Nephron (organoid): ENCODE measurements at regions not wholly inside any gene's neighbourhood (a gene's known extent, or its start where the extent isn't known, plus 50 kb on each side); places are given as distances from the start of the nearest gene placed in this dataset.

ENCODE experiments used
- H3K27ac Mint-ChIP-seq, 3 experiments: 2 replicates each; pipeline ENCODE4 v1.8.0; 2020; ENCODE audit warnings: mixed read lengths in 3 of 3, mild to moderate bottlenecking in 2 of 3, moderate library complexity in 1 of 3
- H3K27me3 Mint-ChIP-seq: 2 replicates; pipeline ENCODE4 v1.8.0; 2021; ENCODE audit warnings: low read depth, mild to moderate bottlenecking, moderate library complexity, mixed read lengths
- H3K36me3 Mint-ChIP-seq: 2 replicates; pipeline ENCODE4 v1.8.0; 2020; ENCODE audit warnings: low read depth, mixed read lengths
- H3K4me1 Mint-ChIP-seq: 2 replicates; pipeline ENCODE4 v1.8.0; 2020; ENCODE audit warnings: mixed read lengths
- H3K4me3 Mint-ChIP-seq, 3 experiments: 2 replicates each; pipeline ENCODE4 v1.8.0; 2020; ENCODE audit warnings: mild to moderate bottlenecking in 3 of 3, mixed read lengths in 3 of 3, moderate library complexity in 2 of 3
- H3K9me3 Mint-ChIP-seq: 2 replicates; pipeline ENCODE4 v1.8.0; 2020; ENCODE audit warnings: mixed read lengths
- TF ChIP-seq, protein P1 (sequence below), 3 experiments: fragments of 200-600 bp; sonication (generic); IDR thresholded peaks; one replicate each; pipeline ENCODE4 v1.5.0; 2021; ENCODE audit warnings: antibody characterized with exemption in 3 of 3; ENCODE audit not compliant: unreplicated experiment in 3 of 3

DNA sequence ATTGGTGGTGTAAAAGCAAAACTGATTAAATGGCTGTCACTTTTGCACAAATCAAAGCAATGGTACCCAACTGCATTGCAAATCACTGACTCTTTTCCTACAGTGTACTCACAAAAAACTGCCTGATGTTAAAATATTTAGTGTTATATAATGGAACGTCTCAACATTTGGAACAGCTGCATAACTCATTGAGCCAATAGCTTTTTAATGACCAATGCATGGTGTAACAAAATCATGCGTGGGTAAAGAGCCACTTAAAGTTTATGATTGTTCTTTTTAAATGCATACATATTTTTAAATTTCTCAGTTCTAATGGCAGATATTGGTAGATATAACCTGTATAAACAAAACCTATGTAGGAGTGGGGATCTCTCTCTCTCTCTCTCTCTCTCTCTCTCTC lies 204.0 kb upstream of the MPHOSPH6 start:
- no peak overlapping the region for H3K27ac Mint-ChIP-seq
- TF ChIP-seq, protein P1, sequence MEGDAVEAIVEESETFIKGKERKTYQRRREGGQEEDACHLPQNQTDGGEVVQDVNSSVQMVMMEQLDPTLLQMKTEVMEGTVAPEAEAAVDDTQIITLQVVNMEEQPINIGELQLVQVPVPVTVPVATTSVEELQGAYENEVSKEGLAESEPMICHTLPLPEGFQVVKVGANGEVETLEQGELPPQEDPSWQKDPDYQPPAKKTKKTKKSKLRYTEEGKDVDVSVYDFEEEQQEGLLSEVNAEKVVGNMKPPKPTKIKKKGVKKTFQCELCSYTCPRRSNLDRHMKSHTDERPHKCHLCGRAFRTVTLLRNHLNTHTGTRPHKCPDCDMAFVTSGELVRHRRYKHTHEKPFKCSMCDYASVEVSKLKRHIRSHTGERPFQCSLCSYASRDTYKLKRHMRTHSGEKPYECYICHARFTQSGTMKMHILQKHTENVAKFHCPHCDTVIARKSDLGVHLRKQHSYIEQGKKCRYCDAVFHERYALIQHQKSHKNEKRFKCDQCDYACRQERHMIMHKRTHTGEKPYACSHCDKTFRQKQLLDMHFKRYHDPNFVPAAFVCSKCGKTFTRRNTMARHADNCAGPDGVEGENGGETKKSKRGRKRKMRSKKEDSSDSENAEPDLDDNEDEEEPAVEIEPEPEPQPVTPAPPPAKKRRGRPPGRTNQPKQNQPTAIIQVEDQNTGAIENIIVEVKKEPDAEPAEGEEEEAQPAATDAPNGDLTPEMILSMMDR (IDR thresholded peaks at IDR 0.05; ENCODE audit: unreplicated experiment in 3 of 3) = no peak
- peaks cover 12% of the 10 kb centered on the region for H3K4me1 Mint-ChIP-seq
- peaks cover 4% of the 10 kb centered on the region for H3K9me3 Mint-ChIP-seq
- no peaks in the 10 kb centered on the region for H3K36me3 Mint-ChIP-seq
- H3K27me3 Mint-ChIP-seq = peaks cover 5% of the 10 kb centered on the region
- H3K4me3 Mint-ChIP-seq = no peak overlapping the region

DNA sequence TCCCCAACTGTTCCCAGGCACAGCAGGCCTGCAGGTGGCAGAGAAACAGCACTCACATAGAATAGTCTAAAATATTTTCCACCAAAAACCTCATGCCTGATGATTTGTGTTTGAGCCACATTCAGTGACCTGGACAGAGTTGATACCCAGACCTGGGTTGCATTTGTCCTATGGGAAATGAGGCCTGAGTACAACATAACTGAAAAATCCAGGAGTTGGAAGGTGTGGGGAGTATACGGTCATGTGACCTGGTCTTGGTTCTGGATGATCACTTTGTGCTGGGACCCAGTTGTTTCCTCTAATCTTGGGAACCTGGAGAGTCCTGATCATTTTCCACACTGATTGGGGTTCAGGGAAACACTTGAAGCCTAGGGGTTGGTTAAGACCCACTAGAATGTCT lies 200.3 kb upstream of the MPHOSPH6 start:
- Mint-ChIP-seq H3K4me1 (peaks cover 21% of the 10 kb centered on the region), H3K9me3 (no peaks in the 10 kb centered on the region), H3K4me3 (no peak overlapping the region), H3K27me3 (peaks cover 5% of the 10 kb centered on the region), H3K36me3 (no peaks in the 10 kb centered on the region), H3K27ac (no peak overlapping the region)
- TF ChIP-seq, protein P1 (IDR thresholded peaks at IDR 0.05; ENCODE audit: unreplicated experiment in 3 of 3) = no peak

GRCh38 chr16:82368041-82368440 lies 198.0 kb upstream of the MPHOSPH6 start:
- TF ChIP-seq, protein P1 (IDR thresholded peaks at IDR 0.05; ENCODE audit: unreplicated experiment in 3 of 3) = peak; percentile 21 to 28 (median 22)
- Mint-ChIP-seq H3K4me1 (peaks cover 21% of the 10 kb centered on the region), H3K4me3 (peak overlapping the region in 1 of 3 experiments; percentile 11), H3K9me3 (no peaks in the 10 kb centered on the region), H3K27me3 (peaks cover 5% of the 10 kb centered on the region), H3K27ac (peak overlapping the region in 2 of 3 experiments; percentile 19 to 68), H3K36me3 (no peaks in the 10 kb centered on the region)

DNA sequence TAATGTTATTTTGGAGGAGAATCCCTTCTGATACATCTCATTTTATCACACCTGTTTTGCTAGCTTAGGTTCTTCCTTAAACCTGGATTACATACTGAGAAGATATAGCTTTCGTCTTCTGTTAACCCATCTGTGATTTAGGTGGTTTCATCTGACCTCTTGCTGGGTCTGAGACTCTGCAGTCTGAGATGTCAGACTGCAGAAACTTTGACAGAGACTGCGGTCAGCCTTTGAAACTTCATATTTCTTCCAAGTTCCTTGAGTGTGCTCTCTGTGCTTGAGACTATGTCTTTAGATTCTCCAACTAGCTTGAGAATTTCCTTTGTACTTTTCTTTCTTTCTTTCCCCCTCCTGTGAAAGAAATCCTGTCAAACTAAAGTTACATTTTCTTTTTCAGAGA lies 196.4 kb upstream of the MPHOSPH6 start:
- Mint-ChIP-seq H3K36me3 (no peaks in the 10 kb centered on the region), H3K27ac (no peak overlapping the region), H3K4me3 (no peak overlapping the region), H3K4me1 (peaks cover 15% of the 10 kb centered on the region), H3K27me3 (peaks cover 8% of the 10 kb centered on the region), H3K9me3 (no peaks in the 10 kb centered on the region)
- TF ChIP-seq, protein P1 (IDR thresholded peaks at IDR 0.05; ENCODE audit: unreplicated experiment in 3 of 3) = no peak

- Mint-ChIP-seq H3K9me3 (no peaks in the 10 kb centered on the region), H3K4me3 (no peak overlapping the region), H3K27me3 (peaks cover 8% of the 10 kb centered on the region), H3K27ac (no peak overlapping the region), H3K4me1 (peaks cover 15% of the 10 kb centered on the region), H3K36me3 (no peaks in the 10 kb centered on the region)
- TF ChIP-seq, protein P1 (IDR thresholded peaks at IDR 0.05; ENCODE audit: unreplicated experiment in 3 of 3) = no peak
Observed at GRCh38 chr16:82364690-82365089, 194.7 kb upstream of the MPHOSPH6 start.

GRCh38 chr16:82363026-82363816 lies 193.2 kb upstream of the MPHOSPH6 start:
- Mint-ChIP-seq H3K36me3 (no peaks in the 10 kb centered on the region), H3K27ac (no peak overlapping the region), H3K4me3 (no peak overlapping the region), H3K27me3 (peaks cover 9% of the 10 kb centered on the region), H3K4me1 (peaks cover 3% of the 10 kb centered on the region), H3K9me3 (peaks cover 3% of the 10 kb centered on the region)
- TF ChIP-seq, protein P1 (IDR thresholded peaks at IDR 0.05; ENCODE audit: unreplicated experiment in 3 of 3) = no peak
